ENCODE measurements at regions not wholly inside any gene's neighbourhood (a gene's known extent, or its start where the extent isn't known, plus 50 kb on each side); places are given as distances from the start of the nearest gene placed in this dataset.

- H3K4me1 ChIP-seq (ENCODE audit: insufficient read depth, low read length) = no peaks in the 10 kb centered on the region
Observed at GRCh38 chr18:65018184-65018583, 732.6 kb upstream of the CDH7 start.

More at GRCh38 chr18:65018184-65018583, 732.6 kb upstream of the CDH7 start:
- Histone ChIP-seq H4K8ac (replicated peaks; ENCODE audit: insufficient read length, low read depth, low read length) (no peak overlapping the region), H3K23me2 (ENCODE audit: insufficient read length, low read depth, low read length, poor library complexity, severe bottlenecking) (no peaks in the 10 kb centered on the region), H2AK5ac (ENCODE audit: insufficient read length, low read length) (no peak overlapping the region), H3K27me3 (ENCODE audit: insufficient read depth, low read length) (no peaks in the 10 kb centered on the region), H3K79me1 (ENCODE audit: insufficient read depth, low read depth, low read length, poor library complexity, severe bottlenecking) (no peaks in the 10 kb centered on the region), H2BK15ac (ENCODE audit: low read depth, low read length) (no peak overlapping the region), H3K4me2 (ENCODE audit: insufficient read depth, insufficient read length, low read length) (no peak overlapping the region), H4K91ac (ENCODE audit: insufficient read length, low read depth, low read length) (no peak overlapping the region), H4K5ac (ENCODE audit: insufficient read length, low read depth, low read length) (no peak overlapping the region), H3K23ac (ENCODE audit: insufficient read length, low read depth, low read length) (no peak overlapping the region), H2BK12ac (ENCODE audit: insufficient read length, low read depth, low read length) (no peak overlapping the region), H3K18ac (ENCODE audit: insufficient read length, low read depth, low read length) (no peak overlapping the region), H3T11ph (ENCODE audit: low read length) (no peak overlapping the region), H3K9me3 (ENCODE audit: control insufficient read depth, low read depth, low read length) (no peaks in the 10 kb centered on the region), H3K27ac (ENCODE audit: insufficient read length, low read depth, low read length) (no peak overlapping the region), H3K9ac (ENCODE audit: extremely low read depth, insufficient read length, low read length) (no peak overlapping the region), H4K20me1 (ENCODE audit: control insufficient read depth, insufficient read depth, insufficient read length) (no peaks in the 10 kb centered on the region), H3K14ac (ENCODE audit: insufficient read depth, low read length) (no peak overlapping the region), H3K56ac (ENCODE audit: insufficient read length, low read depth, low read length) (no peak overlapping the region), H3K4ac (ENCODE audit: low read depth, low read length) (no peak overlapping the region), H2BK20ac (ENCODE audit: low read depth, low read length, poor library complexity, severe bottlenecking) (no peak overlapping the region), H3K79me2 (ENCODE audit: insufficient read depth, low read length) (no peaks in the 10 kb centered on the region), H2AFZ (ENCODE audit: low read length) (no peak overlapping the region), H2BK5ac (ENCODE audit: insufficient read length, low read length) (no peak overlapping the region), H2BK120ac (ENCODE audit: low read depth, low read length, poor library complexity, severe bottlenecking) (no peak overlapping the region)
- Mint-ChIP-seq H3K36me3 (ENCODE audit: insufficient read depth in 1 of 3, low read depth in 3 of 3) (no peaks in the 10 kb centered on the region), H3K4me1 (no peaks in the 10 kb centered on the region), H3K27ac (no peak overlapping the region), H3K4me3 (no peak overlapping the region), H3K27me3 (ENCODE audit: low read depth) (no peaks in the 10 kb centered on the region), H3K9me3 (no peaks in the 10 kb centered on the region)
- DNase-seq = no peak
- 100% methylated on average over 1 of the region's 1 CpG for WGBS (ENCODE audit: extremely low coverage, insufficient read length, low lambda C conversion rate)
- TF ChIP-seq, protein P1, sequence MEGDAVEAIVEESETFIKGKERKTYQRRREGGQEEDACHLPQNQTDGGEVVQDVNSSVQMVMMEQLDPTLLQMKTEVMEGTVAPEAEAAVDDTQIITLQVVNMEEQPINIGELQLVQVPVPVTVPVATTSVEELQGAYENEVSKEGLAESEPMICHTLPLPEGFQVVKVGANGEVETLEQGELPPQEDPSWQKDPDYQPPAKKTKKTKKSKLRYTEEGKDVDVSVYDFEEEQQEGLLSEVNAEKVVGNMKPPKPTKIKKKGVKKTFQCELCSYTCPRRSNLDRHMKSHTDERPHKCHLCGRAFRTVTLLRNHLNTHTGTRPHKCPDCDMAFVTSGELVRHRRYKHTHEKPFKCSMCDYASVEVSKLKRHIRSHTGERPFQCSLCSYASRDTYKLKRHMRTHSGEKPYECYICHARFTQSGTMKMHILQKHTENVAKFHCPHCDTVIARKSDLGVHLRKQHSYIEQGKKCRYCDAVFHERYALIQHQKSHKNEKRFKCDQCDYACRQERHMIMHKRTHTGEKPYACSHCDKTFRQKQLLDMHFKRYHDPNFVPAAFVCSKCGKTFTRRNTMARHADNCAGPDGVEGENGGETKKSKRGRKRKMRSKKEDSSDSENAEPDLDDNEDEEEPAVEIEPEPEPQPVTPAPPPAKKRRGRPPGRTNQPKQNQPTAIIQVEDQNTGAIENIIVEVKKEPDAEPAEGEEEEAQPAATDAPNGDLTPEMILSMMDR (conservative IDR thresholded peaks at IDR 0.05) = no peak
